NCI-H2171 treated with DMSO at 0.1 percent for 48 hours (cell line): ENCODE measurements at regions not wholly inside any gene's neighbourhood (a gene's known extent, or its start where the extent isn't known, plus 50 kb on each side); places are given as distances from the start of the nearest gene placed in this dataset.

ENCODE experiments used
- DNase-seq: peaks from one replicate; lab custom pipeline; 2025; lab: John Stamatoyannopoulos, UW

DNA sequence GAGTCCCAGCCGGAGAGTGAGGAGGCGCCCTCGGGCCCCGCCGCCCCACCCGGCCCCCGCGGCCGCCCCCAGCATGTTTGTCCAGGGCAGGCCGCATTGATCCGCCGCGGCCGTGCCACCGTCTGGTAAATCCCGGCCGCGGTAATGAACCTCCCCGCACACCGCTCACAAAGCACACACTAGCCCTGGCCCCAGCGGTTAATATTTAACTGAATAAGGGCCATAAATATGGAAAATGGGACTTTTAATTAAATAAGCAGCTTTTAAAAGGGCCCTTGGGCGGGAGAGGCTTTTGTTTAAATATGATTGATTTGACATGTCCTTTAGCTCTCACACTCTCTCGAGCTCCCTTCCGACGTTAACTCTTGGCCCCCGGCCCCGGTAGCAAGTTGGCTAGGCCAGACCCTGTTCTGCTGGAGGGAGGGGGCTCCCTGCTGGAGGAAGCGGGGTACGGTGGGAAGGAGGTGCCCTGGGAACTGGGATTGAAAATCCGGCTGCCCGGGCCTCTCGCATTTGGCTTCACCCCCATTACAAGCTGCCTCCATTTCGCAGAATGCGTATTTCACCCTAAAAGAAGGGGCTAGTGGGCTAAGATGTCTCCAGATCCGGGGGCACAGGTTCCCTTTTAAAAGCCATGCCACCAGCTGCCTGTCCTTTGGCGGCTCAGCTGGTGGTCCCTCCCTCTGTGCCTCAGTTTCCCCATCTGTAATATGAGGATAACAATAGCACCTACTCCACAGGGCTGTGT is 199.8 kb downstream of the RBM19 start:
- DNase-seq = no peak

DNA sequence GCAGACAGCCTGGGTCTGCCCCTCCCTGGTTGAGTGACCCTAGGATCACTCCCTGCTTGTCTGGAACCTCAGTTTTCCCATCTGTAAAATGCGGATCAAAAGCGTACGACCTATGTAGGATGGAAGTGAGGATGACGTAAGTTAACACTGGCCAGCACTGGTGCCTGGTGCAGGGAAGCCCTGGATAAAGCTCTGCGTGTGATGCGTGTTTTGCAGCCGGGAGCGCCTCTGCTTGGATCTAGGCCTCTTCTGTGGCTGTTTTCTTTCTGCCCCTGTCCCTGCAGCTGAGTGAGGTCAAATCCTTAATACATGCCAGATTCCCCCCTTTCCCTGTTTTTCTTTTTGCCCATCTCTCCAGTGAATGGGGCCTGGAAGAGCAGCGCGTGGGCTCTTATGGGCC is 201.5 kb downstream of the RBM19 start:
- no peak for DNase-seq

DNA sequence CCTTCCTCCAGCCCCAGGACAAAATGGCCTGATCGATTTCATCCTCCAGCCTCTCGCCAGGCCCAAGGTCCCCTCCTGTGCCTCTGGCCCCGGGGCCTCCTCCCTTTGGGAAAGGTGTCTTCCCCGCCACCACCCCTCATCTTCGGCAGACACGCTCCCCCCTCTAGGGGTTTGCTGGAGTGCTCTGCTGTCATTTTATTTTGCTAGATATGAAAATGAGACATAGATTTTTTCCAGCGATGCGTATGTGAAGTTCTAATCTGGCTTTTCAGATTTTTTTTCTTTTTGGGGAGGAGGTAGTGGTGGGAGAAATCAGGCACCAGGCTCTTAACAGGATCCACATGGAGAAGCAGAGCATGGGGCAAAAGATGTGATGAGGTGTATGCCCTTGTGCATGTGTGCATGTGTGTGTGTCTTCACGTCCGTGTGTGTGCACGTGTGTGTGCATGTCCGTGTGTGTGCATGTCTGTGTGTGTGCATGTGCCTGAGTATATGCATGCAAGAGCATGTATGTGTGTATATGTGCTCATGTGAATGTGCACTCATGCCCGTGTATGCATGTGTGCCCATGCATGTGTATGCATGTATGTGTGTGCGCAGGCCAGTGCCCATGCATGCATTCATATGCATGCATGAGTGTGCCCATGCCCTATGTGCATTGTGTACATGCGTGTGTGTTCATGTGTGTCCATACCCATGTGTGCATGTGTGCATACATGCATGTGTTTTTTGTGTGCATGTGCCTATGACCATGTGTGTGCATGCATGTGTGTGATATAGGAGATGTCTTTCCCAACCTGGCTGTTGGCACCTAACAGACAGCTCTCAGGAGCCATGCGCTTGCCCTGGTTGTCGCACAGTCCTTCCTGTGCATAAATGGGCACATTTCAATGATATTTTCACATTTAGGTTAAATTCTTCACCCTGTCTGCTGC is 203.0 kb downstream of the RBM19 start:
- DNase-seq = peak; percentile 20

DNA sequence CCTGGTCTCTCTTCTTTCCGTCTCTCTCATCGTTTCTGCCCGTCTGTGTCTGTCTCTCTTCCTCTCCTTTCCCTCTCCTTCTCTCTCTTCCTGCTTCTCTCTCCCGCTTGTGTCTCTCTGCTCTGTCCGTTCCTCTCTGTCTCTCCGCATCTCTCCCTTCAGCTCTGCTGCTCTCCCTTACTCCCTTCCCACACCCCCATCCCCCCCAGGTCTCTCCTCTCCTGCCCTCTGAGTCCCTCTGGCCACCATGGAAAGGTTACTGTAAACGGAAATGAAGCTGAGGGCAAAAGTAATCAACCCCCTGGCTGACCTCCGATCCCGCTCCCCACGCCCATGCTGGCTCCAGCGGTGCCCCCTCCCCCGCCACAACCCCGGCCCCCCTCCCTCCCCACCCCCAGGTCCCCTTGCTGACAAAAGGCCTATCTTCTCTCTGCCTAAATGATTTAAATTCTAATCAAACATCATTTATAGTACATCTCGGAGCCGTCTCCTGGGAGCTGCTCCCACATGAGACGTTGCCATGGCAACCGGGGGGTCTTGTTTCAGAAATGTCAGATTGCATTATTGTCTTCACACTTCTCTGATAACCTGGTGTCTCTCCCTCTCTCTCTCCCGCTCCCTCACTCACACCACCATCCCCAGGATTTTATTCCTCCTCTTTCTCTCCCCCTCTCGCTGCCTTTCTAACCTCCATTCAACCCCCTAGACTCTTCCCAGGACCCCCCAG is 203.8 kb downstream of the RBM19 start:
- DNase-seq = peak; percentile 74

DNA sequence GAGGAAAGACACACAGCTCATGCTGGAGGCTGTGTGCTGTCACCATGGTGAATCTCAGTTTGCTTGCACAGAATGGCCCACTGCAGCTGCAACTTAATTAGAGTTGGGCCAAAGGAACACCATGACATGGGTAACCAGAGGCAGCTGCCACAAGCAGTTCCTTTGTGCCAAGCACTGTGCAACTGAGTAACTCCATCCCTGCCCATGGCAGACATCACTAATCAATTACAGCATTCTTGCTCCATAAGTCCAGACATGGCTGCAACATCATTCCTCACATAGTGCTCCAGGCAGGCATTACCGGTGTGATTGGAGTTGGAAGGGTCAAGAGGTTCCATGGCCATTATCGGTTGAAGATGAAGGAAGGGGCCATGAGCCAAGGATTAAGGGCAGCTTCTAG is 207.0 kb downstream of the RBM19 start:
- no peak for DNase-seq

DNA sequence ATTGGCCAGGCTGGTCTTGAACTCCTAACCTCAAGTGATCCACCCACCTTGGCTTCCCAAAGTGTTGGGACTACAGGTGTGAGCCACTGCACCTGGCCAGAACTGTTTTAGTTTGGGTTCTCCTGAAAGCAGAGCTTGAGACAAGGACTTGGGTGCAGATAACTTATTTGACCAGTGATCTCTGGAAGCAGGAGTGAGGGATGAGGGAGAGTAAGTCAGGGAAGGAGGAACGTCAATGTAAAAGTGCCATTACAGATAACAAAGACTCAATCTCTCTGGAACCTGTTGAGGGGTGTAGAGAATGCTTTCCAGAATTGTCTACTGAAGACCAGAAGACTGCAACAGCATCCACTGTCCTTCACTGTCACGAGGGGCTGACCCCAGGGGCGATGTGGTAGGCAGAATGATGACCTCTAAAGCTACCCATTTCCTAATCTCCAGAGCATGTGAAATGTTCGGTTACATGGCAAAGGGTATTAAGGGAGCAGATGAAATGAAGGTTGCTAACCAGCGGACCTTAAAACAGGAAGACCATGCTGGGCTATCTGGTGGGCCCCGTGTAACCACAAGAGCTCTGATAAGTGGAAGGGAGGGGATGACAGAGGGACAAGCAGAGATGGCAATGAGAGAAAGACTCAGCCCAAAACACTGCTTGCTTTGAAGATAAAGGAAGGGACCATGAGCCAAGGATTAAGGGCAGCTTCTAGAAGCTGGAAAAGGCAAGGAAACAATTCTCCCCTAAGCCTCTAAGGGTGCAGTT is 207.8 kb downstream of the RBM19 start:
- no peak for DNase-seq

DNA sequence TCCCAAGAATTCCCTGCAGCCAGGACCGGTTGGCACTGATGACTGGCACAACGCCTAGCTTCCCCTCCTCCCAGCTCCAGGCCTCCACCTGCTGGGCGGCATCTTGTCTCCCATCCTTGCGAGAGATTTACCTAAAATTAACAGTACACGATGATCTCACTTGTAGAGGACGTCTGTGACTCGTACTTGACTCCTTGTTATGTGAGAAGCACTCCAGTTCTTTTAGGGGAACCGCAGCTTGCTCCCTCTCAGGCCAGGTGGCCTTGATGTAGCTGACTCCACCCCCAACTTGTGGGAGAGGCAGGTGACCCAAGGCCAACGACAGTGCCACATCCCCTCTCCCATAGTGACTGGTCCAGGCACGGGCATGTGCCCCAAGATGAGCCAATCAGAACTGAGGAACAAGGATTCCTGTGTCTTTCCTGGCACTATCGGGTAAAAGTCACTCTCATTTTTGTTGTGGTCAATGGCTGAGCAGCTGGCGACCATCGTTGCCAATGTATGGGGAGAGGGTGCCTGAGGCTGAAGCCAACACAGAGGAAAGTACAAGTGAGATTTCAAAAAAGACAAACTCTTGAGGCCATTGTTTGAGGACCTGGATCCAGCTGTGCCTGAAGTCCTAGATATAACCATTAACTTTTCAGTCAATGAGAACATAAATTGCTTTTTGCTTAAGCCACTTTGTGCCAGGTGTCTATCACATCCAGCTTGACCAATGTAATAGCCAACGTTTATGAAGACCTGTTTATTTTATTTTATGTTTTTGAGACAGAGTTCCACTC is 208.7 kb downstream of the RBM19 start:
- DNase-seq = no peak

DNA sequence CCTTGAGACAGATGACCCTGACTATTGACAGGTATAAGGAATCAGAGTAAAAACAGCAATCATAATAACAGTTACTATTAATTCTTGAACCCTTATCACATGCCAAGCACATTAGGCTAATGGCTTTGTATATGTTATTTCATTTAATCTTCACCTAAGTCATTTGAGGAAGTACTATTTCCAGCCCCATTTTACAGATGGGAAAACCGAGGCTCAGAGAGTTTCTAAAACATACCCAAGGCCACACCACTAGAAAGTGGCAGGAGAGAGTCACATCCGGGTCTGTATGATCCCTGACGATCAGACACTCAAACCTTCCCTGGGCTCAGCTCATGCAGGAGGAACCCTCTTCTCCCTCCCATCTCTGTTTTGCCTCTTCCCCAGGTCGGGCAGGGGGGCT is 209.5 kb downstream of the RBM19 start:
- no peak for DNase-seq

DNA sequence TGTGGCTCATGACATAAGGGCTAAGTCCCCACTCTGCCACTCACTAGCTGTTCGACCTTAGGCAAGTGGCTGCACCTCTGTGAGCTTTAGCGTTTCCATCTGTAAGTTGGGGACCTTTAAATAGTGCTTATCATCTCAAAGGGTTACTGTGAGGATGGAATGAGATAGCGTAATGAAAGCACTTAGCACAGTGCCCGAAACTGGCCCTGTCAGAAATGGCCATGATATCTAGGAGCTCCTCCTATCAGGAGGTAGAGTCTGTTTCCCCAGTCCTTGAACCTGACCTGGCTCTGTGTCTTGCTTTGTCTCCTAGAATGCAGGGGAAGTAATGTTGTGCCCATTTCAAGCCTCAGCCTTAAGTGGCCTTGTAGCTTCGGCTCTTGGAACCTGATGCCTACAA is 211.0 kb downstream of the RBM19 start:
- DNase-seq = no peak

DNA sequence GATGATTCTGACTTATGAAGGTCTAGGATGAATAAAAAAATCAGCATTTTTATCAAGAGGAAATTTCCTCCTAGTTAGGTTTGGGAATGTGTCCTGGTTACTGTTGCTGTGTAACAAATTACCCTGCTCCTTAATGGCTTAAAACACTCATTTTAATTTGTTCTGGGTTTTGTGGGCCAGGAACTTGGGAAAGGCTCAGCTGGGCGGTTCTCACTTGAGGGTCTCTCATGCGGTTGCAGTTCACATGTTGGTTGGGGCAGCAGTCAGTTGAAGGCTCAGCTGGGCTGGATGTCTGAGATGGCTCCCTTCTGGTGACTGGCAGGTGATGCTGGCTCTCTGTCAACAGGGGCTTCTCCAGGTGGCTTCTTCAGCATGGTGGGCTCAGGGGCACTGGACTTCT is 214.6 kb downstream of the RBM19 start:
- no peak for DNase-seq

DNA sequence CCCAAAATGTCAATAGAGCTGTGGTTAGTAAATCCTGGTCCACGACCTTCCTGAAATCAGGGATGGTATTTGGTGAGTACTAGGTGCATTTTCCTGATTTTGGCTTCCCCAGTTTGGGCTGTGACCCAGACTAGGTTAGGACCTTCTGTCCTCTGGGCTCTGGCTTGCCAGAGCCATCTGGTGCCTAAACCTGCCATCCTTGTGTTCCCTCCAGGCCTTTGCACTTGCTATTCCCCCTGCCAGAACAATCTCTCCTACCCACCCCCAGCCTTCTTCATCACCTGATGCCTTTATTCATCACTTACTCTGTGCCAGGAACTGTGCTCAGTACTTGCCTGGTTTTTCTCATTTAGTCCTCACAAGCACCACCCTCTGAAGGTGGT is 216.7 kb downstream of the RBM19 start:
- no peak for DNase-seq

DNA sequence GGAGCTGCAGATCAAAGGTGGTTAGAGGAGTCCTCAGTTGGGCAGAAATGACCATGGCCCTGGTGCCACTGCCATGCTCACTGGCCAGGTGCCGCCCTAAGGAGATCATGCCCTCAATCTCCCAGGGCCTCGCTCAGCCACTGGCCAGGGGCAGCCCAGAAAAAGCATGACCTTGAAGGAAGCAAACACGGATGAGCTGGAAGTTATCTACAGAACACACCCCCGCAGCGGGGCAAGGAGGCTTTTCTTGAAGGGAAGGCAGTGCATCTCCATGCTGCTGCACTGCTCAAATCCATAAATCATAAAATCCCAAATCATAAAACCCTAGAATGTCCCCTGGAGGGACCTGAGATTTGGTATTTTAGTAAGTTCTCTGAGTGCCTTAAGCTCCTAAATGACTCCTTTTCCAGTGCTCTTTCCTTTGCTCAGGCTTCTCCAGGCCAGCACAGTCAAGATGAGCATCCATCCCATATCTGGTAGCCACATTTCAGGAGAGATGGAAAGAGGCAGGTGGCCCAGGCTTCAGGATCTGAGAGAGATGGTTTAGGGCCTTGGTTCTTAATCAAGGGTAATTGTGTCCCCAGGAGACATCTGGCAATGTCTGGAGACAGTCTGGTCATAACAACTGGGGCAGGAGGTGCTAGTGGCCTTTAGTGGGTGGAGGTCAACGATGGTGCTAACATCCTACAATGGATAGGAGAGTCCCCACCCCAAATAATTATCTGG is 217.3 kb downstream of the RBM19 start:
- no peak for DNase-seq

DNA sequence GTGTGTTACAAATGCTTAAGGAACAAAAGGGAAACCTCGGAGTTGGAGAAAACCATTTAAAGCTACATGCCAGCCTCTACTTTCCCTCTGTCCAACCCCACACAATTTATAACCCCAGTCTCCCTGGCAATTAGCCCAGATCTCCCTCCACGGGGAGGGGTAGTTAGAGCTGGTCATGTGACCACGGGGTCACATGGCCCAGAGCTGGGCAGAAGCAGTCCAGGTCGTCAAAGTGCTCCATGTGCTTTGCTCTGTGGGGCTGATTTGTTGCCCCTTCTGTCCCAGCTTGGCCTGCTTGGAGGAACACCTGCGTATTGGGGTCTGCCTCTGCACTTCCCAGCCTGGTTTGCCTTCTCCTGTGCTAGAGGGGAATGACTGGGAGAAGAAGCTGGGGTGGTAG is 219.1 kb downstream of the RBM19 start:
- DNase-seq = peak; percentile 40

DNA sequence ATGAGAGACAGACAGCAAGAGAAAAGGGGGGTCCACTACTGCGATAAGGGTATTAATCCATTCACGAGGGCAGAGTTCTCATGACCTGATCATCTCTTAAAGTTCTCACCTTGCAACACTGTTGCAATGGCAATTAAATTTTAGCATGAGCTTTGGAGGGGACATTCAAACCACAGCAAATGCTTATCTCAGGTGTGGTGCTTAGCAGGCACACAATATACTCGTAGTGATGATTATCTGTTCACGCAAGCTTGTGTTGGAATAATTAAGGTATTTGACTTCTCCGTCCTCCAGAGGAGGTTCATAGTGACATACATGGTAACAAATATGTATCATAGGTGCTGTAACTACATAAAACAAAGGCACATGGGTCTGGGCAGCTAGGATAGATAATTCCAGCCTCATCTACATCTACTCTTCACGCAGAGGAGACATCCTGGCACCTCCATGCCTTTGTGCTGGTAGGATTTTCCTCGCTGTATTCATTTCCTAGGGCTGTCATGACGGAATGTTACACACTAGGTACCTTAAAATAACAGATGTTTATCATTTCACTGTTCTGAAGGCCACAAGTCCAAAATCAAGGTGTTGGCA is 221.2 kb downstream of the RBM19 start:
- DNase-seq = no peak

DNA sequence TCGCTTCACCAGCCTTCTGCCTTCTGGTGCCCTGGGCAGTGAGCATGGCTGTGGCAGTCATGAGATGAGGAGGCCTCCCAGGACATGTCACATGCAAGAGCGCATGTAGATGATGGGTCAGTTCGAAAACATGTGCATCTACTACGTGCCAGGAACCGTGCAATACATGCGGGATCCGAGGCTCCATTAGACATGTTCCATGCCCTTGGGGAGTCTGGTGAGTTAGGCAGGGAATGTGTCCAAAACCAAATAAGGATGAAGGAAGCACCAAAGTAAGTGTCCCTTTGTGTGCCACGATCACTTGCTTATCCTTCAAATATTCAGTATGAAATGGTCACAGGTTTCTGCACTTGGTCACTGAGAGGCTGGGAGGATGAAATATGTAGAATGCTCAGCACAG is 223.3 kb downstream of the RBM19 start:
- no peak for DNase-seq

DNA sequence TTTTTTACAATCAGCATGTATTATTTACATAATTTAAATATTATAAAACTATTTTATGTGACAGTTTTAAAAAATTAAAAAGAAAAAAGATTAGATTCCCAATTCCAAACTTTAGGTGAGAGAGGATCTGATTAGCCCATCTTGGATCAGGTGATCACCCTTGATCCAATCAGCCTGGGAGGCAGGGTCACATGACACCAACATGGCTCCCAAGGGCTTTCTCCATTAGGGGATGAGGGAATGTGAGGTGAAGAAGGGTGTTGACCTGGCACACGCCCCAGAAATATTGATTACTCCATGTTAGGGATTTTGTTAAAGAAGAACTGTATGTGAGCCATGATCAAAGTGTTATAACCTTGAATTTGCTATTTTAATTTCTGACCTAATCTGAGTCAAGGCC is 225.4 kb downstream of the RBM19 start:
- peak; percentile 63 for DNase-seq

DNA sequence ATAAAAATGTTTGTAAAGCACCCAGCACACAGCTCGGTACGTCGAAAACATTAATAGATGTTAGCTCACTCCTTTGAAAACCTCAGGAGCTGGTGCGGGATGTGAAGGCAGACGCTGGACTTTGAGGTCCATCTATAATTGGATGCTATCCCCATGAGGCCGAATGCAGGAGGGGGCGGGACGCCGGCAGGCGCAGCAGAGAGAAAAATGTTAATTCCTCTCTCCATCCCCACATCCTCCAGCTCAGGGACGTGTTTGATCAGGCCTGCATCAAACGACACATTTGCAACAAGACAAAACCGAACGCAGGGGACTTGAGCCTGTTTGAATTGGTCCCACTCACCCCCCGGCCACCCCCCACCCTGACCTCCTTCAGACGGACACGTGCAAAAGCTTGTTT is 231.0 kb downstream of the RBM19 start:
- DNase-seq = no peak

DNA sequence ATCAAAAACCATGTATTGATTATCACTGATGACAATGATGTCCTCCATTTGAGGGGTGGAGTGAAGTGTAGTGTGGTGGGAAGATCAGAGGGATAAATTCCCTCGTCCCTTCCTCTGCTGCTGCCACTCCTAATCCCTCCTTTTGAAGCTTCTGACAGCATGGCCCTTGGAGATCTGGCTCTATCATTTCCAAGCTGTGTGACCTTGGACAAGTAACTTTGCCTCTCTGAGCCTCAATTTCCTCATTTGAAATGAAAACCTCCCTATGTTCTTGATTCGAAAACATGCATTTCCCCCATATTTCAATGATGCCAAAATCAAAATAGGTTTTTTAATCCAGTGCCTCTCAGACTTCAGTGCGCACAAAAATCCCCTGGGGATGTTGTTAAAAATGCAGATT is 231.6 kb downstream of the RBM19 start:
- no peak for DNase-seq

DNA sequence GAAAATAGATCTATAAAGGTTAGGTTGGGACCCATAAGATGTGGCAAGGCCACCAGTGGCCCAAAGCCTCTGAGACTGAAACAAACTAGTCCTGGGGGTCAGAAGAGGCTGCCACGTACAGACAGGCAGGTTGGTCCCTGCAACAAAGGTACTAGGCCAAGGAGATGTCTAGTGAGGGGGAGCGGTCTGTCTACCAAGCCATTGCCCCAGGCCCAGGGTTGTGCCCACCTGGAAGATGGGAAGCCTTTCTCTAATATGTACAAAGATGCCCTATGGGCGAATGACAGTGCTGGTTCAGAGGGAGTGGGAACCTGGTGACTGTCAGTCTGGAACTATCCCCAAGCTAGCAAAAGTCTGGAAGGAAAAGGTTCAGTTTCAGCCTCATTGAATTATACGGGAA is 233.2 kb downstream of the RBM19 start:
- no peak for DNase-seq

DNA sequence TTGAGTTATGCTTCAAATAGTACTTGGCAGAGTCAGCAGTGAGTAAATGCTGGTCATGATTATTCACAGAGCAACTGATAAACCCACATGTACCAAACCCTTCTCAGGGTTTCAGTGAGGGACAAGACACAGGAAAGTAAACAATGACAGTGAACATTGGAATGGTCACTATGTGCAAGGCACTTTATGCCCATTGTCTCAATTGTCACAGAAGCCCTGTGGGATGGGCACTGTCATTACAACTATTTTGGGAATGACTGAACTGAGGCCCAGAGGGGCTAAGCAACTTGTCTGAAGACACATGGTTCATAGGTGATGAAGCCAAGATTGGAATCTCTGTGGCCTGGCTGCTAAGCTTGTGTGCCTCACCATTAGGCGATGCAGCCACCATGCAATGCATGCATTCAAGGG is 238.5 kb downstream of the RBM19 start:
- no peak for DNase-seq
